Left ventricle myocardium superior (tissue), 1 donor: ENCODE measurements at regions not wholly inside any gene's neighbourhood (a gene's known extent, or its start where the extent isn't known, plus 50 kb on each side); places are given as distances from the start of the nearest gene placed in this dataset.

ENCODE experiments used
- ATAC-seq: fragments of 200-7000 bp; cut with Tn5 transposase; one replicate; pipeline ENCODE4 v1.9.1; 2020; ENCODE audit warnings: mild to moderate bottlenecking, moderate library complexity
- DNase-seq: peaks from one replicate; pipeline ENCODE4 v3.0.0-alpha.2; 2020
- intact Hi-C: fragments of 100-400 bp; cut with micrococcal nuclease; formaldehyde crosslinking; loops from one replicate; pipeline ENCODE4 v1.11.0; 2022
- donor health status: DM: no; HTN: yes; CAD: no; lungs with severe emphysema.

DNA sequence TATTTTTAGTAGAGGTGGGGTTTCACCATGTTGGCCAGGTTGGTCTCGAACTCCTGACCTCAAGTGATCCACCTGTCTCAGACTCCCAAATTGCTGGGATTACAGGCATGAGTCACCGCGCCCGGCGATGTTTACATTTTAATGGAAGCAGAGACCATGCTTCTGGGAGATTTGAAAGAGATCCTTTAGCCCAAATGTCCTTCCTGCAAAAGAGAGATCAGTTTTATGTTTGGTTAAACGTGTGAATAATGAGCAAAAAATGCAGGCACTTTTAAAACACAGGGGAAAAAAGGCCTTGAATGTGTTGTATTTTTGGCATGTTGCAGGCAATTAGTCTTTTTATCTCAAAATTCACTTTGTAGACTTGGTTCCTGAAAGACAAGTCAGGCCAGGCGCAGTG, 95.8 kb upstream of the ELOVL6 start:
- intact Hi-C loops, result no loop called here
- no peak for ATAC-seq
- DNase-seq, result no peak

- intact Hi-C loops, result no loop called here
- ATAC-seq, result no peak
- no peak for DNase-seq
These were observed 94.8 kb upstream of the ELOVL6 start for GRCh38 chr4:110292994-110293744.

DNA sequence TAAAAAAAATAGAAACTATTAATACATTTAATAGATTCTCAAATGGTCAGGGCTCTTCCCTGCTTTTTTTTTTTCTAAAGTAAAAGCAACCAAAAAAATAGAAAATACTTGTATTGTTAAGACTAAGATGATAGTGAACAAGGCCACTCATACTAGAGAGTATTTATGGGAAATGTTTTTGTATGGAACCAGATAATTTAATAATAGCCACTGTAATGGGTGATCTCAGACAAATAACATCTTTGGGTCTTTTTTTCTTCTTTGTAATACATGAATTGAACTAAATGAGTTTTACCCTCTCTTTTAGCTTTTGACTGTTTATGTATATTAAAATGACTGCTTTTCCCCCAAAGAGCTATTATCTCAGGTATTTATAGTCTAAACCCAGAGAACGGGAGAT, 92.1 kb upstream of the ELOVL6 start:
- intact Hi-C loops, result no loop called here
- DNase-seq, result no peak
- ATAC-seq, result no peak

DNA sequence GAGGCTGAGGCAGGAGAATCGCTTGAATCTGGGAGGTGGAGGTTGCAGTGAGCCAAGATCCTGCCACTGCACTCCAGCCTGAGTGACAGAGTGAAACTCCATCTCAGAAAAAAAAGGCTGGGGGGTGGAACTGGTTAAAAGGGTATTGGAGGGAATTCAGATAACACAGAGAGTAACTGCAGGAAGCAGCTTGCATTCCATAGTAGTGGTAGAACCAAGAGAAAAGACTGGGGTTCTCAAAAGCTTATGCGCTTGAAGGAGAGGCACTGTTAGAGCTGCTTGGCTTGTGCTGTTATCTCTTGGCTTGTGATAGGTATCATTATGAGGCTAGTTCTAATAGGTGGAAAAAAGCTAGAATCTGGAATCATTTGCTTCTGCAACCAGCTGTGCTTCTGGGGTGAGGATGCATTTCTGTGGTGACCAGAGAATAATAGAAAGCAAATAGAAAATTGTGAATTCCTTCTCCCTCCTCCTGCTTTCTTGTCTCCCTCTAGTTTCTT, 91.2 kb upstream of the ELOVL6 start:
- ATAC-seq (no peak), DNase-seq (no peak)
- intact Hi-C loops, result no loop called here

DNA sequence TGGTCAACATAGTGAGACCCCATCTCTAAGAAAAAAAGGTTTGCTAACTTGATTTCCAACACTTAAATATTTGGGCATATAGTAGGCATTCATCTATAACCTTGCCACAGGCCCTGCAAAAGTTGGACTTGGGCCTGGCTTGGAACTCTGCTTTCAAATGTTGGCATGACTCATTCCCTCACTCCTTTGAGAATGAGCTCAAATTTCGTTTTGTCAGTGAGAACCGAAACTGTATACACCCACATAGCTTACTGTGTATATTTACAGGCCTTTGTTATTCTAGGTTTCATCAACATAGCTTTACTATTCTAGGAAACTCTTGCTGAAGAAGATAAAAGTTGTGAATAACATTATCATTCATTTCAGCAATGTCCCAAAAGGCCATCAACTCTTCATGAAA, 88.7 kb upstream of the ELOVL6 start:
- intact Hi-C loops, result no loop called here
- ATAC-seq, result no peak

DNA sequence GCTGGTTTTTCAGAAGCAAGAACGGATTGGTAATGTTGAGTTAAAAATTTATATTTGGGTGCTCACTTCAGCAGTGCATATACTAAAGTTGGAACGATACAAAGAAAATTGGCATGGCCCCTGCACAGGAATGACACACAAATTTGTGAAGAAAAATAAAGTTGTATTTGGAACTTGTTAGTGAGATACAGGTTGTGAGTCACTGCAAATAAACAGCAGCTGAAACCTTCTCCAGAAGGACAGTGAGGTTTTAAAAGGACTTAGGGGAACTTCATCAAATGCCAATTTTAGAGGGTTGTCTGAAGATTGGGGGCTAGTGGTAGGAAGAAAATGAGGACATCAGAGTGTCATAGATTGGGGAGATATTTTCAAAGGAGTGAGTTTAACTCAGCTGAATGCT, 79.7 kb upstream of the ELOVL6 start:
- intact Hi-C loops, result no loop called here
- no peak for DNase-seq
- ATAC-seq, result no peak

More for the DNA sequence above, 88.7 kb upstream of the ELOVL6 start:
- DNase-seq, result no peak

DNA sequence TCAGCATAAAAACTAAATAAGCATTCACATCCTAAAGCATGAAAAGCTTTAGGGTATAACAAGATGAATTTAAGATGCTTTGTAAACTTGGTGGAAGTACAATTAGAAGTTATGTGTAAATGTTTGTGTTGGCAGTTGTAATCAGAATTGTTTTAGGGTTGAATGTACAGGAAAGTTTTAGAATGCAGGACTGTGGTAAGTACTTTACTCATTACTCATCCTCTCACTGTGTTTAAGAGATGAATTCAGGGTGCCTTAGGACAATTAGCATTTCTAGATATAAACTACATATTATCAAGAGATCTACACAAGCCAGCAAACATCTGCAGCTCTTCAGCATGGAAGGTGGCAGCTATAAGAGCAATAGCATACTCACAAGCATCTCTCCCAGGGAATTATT, 77.5 kb upstream of the ELOVL6 start:
- no peak for DNase-seq
- no peak for ATAC-seq
- intact Hi-C loops, result no loop called here

DNA sequence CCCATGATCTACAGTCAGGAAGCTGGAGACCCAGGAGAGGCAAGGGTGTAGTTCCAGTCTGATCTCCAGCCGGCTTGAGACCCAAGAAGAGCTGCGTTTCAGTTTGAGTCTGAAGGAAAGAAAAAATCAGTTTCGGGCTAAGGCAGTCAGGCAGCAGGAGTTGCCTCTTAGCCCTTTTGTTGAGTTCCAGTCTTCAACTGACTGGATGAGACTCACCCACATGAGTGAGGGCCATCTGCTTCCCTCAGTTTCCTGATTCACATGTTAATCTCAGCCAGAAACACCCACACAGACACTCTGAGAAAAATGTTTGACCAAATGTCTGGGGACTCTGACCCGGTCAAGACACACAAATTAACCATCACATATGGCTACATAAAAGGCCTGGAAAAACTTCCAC, 73.6 kb upstream of the ELOVL6 start:
- DNase-seq, result no peak
- intact Hi-C loops, result no loop called here
- ATAC-seq, result no peak

GRCh38 chr4:110270492-110271197, 72.2 kb upstream of the ELOVL6 start:
- no peak for DNase-seq
- no peak for ATAC-seq

GRCh38 chr4:110268790-110269189, 70.4 kb upstream of the ELOVL6 start:
- ATAC-seq (no peak), DNase-seq (no peak)
- intact Hi-C loops, result no loop called here

More at GRCh38 chr4:110270492-110271197, 72.2 kb upstream of the ELOVL6 start:
- intact Hi-C loops, result no loop called here

DNA sequence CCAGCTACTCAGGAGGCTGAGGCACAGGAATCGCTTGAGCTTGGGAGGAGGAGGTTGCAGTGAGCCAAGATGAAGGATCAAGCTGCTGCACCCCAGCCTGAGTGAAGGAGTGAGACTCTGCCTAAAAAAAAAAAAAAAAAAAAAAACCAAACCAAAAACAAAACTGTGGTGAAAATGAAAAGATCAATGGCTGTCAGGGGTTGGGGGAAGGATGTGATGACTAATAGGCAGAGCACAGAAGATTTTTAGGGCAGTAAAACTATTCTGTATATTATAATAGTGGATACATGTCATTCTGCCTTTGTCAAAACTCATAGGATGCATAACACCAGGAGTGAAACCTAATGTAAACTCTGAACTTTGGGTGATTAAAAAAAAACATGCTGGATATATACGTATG, 69.9 kb upstream of the ELOVL6 start:
- intact Hi-C loops, result no loop called here
- DNase-seq (no peak), ATAC-seq (no peak)

- ATAC-seq, result no peak
- intact Hi-C loops, result no loop called here
- DNase-seq, result no peak
These were observed 67.7 kb upstream of the ELOVL6 start for GRCh38 chr4:110266136-110266535.

- intact Hi-C loops, result no loop called here
- DNase-seq (no peak), ATAC-seq (no peak)
These were observed 66.6 kb upstream of the ELOVL6 start for GRCh38 chr4:110265001-110265400.

- DNase-seq (no peak), ATAC-seq (no peak)
- intact Hi-C loops, result no loop called here
These were observed 61.9 kb upstream of the ELOVL6 start for GRCh38 chr4:110260299-110260698.

GRCh38 chr4:110250023-110250387, 51.6 kb upstream of the ELOVL6 start:
- no peak for DNase-seq
- intact Hi-C loops, result no loop called here
- no peak for ATAC-seq

GRCh38 chr4:110248831-110249253, 50.4 kb upstream of the ELOVL6 start:
- no peak for ATAC-seq
- intact Hi-C loops, result no loop called here

More at GRCh38 chr4:110248831-110249253, 50.4 kb upstream of the ELOVL6 start:
- no peak for DNase-seq
